ENCODE measurements at regions not wholly inside any gene's neighbourhood (a gene's known extent, or its start where the extent isn't known, plus 50 kb on each side); places are given as distances from the start of the nearest gene placed in this dataset.

DNA sequence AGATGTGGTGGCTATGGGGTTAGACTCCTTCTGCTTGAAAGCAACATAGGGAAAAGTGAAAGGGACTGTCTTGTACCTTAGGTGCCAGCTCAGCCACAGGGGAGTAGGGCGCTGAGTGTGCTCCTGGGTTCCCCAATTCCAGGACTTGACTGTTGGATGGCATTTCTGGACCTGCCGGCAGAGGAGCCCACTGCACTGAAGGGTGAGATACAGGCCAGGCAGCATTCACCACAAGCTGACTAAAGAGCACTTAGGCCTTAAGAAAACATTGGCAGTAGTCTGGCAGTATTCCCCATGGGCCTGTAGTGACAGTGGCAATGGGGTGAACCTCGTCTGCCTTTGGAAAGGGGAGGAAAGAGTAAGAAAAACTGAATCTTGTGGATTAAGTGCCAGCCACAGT is 67.1 kb upstream of the TMTC2 start:
- no peaks in the 10 kb centered on the region for H3K36me3 ChIP-seq (ENCODE audit: insufficient read depth, low read length)
- H3K4me3 ChIP-seq (ENCODE audit: low read length) = no peak overlapping the region
- H3K4me2 ChIP-seq (ENCODE audit: low read length) = no peak overlapping the region
- H2AFZ ChIP-seq (ENCODE audit: low read depth, low read length) = no peak overlapping the region
- H3K9me2 ChIP-seq (ENCODE audit: insufficient read depth, low read length) = no peaks in the 10 kb centered on the region
- H3K9me3 ChIP-seq (ENCODE audit: low read length) = no peaks in the 10 kb centered on the region
- no peaks in the 10 kb centered on the region for H3K79me2 ChIP-seq (replicated peaks; ENCODE audit: insufficient read depth, low read length)
- no peaks in the 10 kb centered on the region for H4K20me1 ChIP-seq (ENCODE audit: insufficient read depth)
- no peak for TF ChIP-seq MXI1 (conservative IDR thresholded peaks at IDR 0.05; ENCODE audit: poor library complexity, severe bottlenecking)
- TF ChIP-seq TAF1 (IDR thresholded peaks at IDR 0.05; ENCODE audit: low read depth) = no peak
- TF ChIP-seq, protein P1, sequence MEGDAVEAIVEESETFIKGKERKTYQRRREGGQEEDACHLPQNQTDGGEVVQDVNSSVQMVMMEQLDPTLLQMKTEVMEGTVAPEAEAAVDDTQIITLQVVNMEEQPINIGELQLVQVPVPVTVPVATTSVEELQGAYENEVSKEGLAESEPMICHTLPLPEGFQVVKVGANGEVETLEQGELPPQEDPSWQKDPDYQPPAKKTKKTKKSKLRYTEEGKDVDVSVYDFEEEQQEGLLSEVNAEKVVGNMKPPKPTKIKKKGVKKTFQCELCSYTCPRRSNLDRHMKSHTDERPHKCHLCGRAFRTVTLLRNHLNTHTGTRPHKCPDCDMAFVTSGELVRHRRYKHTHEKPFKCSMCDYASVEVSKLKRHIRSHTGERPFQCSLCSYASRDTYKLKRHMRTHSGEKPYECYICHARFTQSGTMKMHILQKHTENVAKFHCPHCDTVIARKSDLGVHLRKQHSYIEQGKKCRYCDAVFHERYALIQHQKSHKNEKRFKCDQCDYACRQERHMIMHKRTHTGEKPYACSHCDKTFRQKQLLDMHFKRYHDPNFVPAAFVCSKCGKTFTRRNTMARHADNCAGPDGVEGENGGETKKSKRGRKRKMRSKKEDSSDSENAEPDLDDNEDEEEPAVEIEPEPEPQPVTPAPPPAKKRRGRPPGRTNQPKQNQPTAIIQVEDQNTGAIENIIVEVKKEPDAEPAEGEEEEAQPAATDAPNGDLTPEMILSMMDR (IDR thresholded peaks at IDR 0.05; ENCODE audit: poor library complexity, severe bottlenecking) = no peak
- no peak for TF ChIP-seq EP300 (conservative IDR thresholded peaks at IDR 0.05; ENCODE audit: poor library complexity, severe bottlenecking)
- TF ChIP-seq RAD21 (conservative IDR thresholded peaks at IDR 0.05) = no peak
- TF ChIP-seq, protein P2, sequence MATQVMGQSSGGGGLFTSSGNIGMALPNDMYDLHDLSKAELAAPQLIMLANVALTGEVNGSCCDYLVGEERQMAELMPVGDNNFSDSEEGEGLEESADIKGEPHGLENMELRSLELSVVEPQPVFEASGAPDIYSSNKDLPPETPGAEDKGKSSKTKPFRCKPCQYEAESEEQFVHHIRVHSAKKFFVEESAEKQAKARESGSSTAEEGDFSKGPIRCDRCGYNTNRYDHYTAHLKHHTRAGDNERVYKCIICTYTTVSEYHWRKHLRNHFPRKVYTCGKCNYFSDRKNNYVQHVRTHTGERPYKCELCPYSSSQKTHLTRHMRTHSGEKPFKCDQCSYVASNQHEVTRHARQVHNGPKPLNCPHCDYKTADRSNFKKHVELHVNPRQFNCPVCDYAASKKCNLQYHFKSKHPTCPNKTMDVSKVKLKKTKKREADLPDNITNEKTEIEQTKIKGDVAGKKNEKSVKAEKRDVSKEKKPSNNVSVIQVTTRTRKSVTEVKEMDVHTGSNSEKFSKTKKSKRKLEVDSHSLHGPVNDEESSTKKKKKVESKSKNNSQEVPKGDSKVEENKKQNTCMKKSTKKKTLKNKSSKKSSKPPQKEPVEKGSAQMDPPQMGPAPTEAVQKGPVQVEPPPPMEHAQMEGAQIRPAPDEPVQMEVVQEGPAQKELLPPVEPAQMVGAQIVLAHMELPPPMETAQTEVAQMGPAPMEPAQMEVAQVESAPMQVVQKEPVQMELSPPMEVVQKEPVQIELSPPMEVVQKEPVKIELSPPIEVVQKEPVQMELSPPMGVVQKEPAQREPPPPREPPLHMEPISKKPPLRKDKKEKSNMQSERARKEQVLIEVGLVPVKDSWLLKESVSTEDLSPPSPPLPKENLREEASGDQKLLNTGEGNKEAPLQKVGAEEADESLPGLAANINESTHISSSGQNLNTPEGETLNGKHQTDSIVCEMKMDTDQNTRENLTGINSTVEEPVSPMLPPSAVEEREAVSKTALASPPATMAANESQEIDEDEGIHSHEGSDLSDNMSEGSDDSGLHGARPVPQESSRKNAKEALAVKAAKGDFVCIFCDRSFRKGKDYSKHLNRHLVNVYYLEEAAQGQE (IDR thresholded peaks at IDR 0.05; ENCODE audit: borderline replicate concordance) = no peak
- no peak for TF ChIP-seq SMC3 (conservative IDR thresholded peaks at IDR 0.05; ENCODE audit: poor library complexity)
- TF ChIP-seq POLR2AphosphoS5 (IDR thresholded peaks at IDR 0.05) = no peak
- H3K27ac ChIP-seq (ENCODE audit: low read length) = no peak overlapping the region
- no peaks in the 10 kb centered on the region for H3F3A ChIP-seq (ENCODE audit: insufficient read depth, low read length, poor library complexity, severe bottlenecking)
- no peak overlapping the region for H3K9ac ChIP-seq (ENCODE audit: low read length)
- no peaks in the 10 kb centered on the region for H3K27me3 ChIP-seq (ENCODE audit: insufficient read depth, low read depth, low read length)

DNA sequence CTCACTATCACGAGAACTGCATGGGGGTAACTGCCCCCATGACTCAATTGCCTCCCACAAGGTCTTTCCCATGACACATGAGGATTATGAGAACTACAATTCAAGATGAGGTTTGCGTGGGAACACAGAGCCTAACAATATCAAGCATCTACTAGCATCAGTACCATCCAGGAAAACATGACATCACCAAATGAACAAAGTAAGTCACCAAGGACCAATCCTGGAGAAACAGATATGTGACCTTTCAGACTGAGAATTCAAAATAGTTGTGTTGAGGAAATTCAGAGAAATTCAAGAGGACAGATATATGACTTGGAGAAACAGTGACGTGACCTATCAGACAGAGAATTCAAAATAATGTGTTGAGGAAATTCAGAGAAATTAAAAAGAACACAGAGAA is 65.8 kb upstream of the TMTC2 start:
- H3K4me2 ChIP-seq (ENCODE audit: low read length) = no peak overlapping the region
- no peak overlapping the region for H3K9ac ChIP-seq (ENCODE audit: low read length)
- H3K9me2 ChIP-seq (ENCODE audit: insufficient read depth, low read length) = no peaks in the 10 kb centered on the region
- no peak overlapping the region for H3K27ac ChIP-seq (ENCODE audit: low read length)
- H3K9me3 ChIP-seq (ENCODE audit: low read length) = no peaks in the 10 kb centered on the region
- H4K20me1 ChIP-seq (ENCODE audit: insufficient read depth) = no peaks in the 10 kb centered on the region
- H3F3A ChIP-seq (ENCODE audit: insufficient read depth, low read length, poor library complexity, severe bottlenecking) = no peaks in the 10 kb centered on the region
- no peaks in the 10 kb centered on the region for H3K36me3 ChIP-seq (ENCODE audit: insufficient read depth, low read length)
- H3K27me3 ChIP-seq (ENCODE audit: insufficient read depth, low read depth, low read length) = no peaks in the 10 kb centered on the region
- no peak overlapping the region for H2AFZ ChIP-seq (ENCODE audit: low read depth, low read length)
- TF ChIP-seq, protein P1 (IDR thresholded peaks at IDR 0.05; ENCODE audit: poor library complexity, severe bottlenecking) = no peak
- TF ChIP-seq MXI1 (conservative IDR thresholded peaks at IDR 0.05; ENCODE audit: poor library complexity, severe bottlenecking) = no peak
- no peak for TF ChIP-seq EZH2 (IDR thresholded peaks at IDR 0.05; ENCODE audit: borderline replicate concordance, insufficient read depth, low read length, poor library complexity, severe bottlenecking)
- no peak for TF ChIP-seq RAD21 (conservative IDR thresholded peaks at IDR 0.05)
- no peak for TF ChIP-seq TAF1 (IDR thresholded peaks at IDR 0.05; ENCODE audit: low read depth)
- no peak for TF ChIP-seq POLR2AphosphoS5 (IDR thresholded peaks at IDR 0.05)
- no peak for TF ChIP-seq EP300 (conservative IDR thresholded peaks at IDR 0.05; ENCODE audit: poor library complexity, severe bottlenecking)
- no peak for TF ChIP-seq SMC3 (conservative IDR thresholded peaks at IDR 0.05; ENCODE audit: poor library complexity)
- TF ChIP-seq, protein P2 (IDR thresholded peaks at IDR 0.05; ENCODE audit: borderline replicate concordance) = no peak
- no peaks in the 10 kb centered on the region for H3K79me2 ChIP-seq (replicated peaks; ENCODE audit: insufficient read depth, low read length)
- no peak overlapping the region for H3K4me3 ChIP-seq (ENCODE audit: low read length)

Measured in neural cell (in vitro differentiated cells).